Progenitor cell of endocrine pancreas (in vitro differentiated cells): ENCODE measurements at regions not wholly inside any gene's neighbourhood (a gene's known extent, or its start where the extent isn't known, plus 50 kb on each side); places are given as distances from the start of the nearest gene placed in this dataset.

ENCODE experiments used
- DNase-seq: peaks from one replicate; pipeline ENCODE4 v3.0.0; 2021; ENCODE audit warnings: low spot score; ENCODE audit not compliant: unreplicated experiment
- H3K27ac Mint-ChIP-seq: 2 replicates; pipeline ENCODE4 v1.8.0; 2021; ENCODE audit warnings: mild to moderate bottlenecking, moderate library complexity, mixed read lengths
- H3K27me3 Mint-ChIP-seq: 2 replicates; pipeline ENCODE4 v1.8.0; 2021; ENCODE audit warnings: mixed read lengths
- H3K36me3 Mint-ChIP-seq: 2 replicates; pipeline ENCODE4 v1.8.0; 2022; ENCODE audit warnings: mixed read lengths; ENCODE audit not compliant: insufficient read depth
- H3K4me1 Mint-ChIP-seq: 2 replicates; pipeline ENCODE4 v1.8.0; 2021; ENCODE audit warnings: low read depth, mixed read lengths
- H3K4me3 Mint-ChIP-seq: 2 replicates; pipeline ENCODE4 v1.8.0; 2021; ENCODE audit warnings: low read depth, mild to moderate bottlenecking, moderate library complexity, mixed read lengths
- H3K9me3 Mint-ChIP-seq: 2 replicates; pipeline ENCODE4 v1.8.0; 2021; ENCODE audit warnings: low read depth, mixed read lengths
- TF ChIP-seq, protein P1 (sequence below): fragments of 200-600 bp; sonication (generic); IDR thresholded peaks from one replicate; pipeline ENCODE4 v1.5.0; 2021; ENCODE audit warnings: antibody characterized with exemption, mild to moderate bottlenecking; ENCODE audit not compliant: unreplicated experiment

- no peak overlapping the region for H3K27ac Mint-ChIP-seq
Measured at GRCh38 chr5:1643651-1644392, 120.1 kb upstream of the LPCAT1 start.

GRCh38 chr5:1642621-1643061 lies 118.9 kb upstream of the LPCAT1 start:
- Mint-ChIP-seq H3K27ac (no peak overlapping the region), H3K9me3 (no peaks in the 10 kb centered on the region), H3K4me1 (peaks cover 3% of the 10 kb centered on the region), H3K4me3 (no peak overlapping the region), H3K27me3 (peaks cover 43% of the 10 kb centered on the region), H3K36me3 (no peaks in the 10 kb centered on the region)
- TF ChIP-seq, protein P1, sequence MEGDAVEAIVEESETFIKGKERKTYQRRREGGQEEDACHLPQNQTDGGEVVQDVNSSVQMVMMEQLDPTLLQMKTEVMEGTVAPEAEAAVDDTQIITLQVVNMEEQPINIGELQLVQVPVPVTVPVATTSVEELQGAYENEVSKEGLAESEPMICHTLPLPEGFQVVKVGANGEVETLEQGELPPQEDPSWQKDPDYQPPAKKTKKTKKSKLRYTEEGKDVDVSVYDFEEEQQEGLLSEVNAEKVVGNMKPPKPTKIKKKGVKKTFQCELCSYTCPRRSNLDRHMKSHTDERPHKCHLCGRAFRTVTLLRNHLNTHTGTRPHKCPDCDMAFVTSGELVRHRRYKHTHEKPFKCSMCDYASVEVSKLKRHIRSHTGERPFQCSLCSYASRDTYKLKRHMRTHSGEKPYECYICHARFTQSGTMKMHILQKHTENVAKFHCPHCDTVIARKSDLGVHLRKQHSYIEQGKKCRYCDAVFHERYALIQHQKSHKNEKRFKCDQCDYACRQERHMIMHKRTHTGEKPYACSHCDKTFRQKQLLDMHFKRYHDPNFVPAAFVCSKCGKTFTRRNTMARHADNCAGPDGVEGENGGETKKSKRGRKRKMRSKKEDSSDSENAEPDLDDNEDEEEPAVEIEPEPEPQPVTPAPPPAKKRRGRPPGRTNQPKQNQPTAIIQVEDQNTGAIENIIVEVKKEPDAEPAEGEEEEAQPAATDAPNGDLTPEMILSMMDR = no peak
- no peak for DNase-seq

More at GRCh38 chr5:1643651-1644392, 120.1 kb upstream of the LPCAT1 start:
- TF ChIP-seq, protein P1 = no peak
- peaks cover 50% of the 10 kb centered on the region for H3K27me3 Mint-ChIP-seq
- no peak overlapping the region for H3K4me3 Mint-ChIP-seq
- no peaks in the 10 kb centered on the region for H3K9me3 Mint-ChIP-seq
- peaks cover 3% of the 10 kb centered on the region for H3K4me1 Mint-ChIP-seq
- H3K36me3 Mint-ChIP-seq = no peaks in the 10 kb centered on the region
- no peak for DNase-seq

DNA sequence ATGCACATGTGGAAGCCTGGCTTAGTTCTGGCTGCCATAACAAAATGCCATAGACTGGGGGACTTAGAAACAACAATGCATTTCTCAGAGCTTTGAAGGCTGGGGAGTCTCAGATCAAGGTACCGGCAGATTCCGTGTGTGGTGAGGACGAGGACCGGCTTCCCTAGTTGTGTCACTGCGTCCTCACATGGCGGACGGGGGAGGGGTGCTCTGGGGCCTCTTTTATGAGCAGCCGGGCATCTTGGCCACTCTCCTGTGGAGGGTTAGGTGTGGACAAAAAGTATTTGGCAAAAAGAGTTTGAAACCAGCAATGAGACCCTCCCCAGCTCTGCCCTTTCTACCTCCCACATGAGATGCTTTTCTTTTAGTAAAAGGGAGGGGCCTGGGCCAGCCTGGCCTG lies 118.5 kb upstream of the LPCAT1 start:
- H3K27ac Mint-ChIP-seq = no peak overlapping the region
- no peak for DNase-seq
- no peaks in the 10 kb centered on the region for H3K36me3 Mint-ChIP-seq
- TF ChIP-seq, protein P1 = no peak
- H3K27me3 Mint-ChIP-seq = peaks cover 42% of the 10 kb centered on the region
- H3K4me3 Mint-ChIP-seq = no peak overlapping the region
- H3K4me1 Mint-ChIP-seq = peaks cover 3% of the 10 kb centered on the region
- no peaks in the 10 kb centered on the region for H3K9me3 Mint-ChIP-seq

GRCh38 chr5:1641560-1642166 lies 117.9 kb upstream of the LPCAT1 start:
- TF ChIP-seq, protein P1 = peak; percentile 85
- Mint-ChIP-seq H3K4me3 (no peak overlapping the region), H3K36me3 (no peaks in the 10 kb centered on the region), H3K4me1 (peaks cover 3% of the 10 kb centered on the region), H3K9me3 (no peaks in the 10 kb centered on the region), H3K27ac (no peak overlapping the region), H3K27me3 (peaks cover 41% of the 10 kb centered on the region)
- peak; percentile 49 for DNase-seq

- Mint-ChIP-seq H3K27me3 (peaks cover 38% of the 10 kb centered on the region), H3K36me3 (no peaks in the 10 kb centered on the region), H3K4me3 (no peak overlapping the region), H3K9me3 (no peaks in the 10 kb centered on the region), H3K4me1 (peaks cover 3% of the 10 kb centered on the region), H3K27ac (no peak overlapping the region)
- DNase-seq = no peak
- TF ChIP-seq, protein P1 = no peak
Measured at GRCh38 chr5:1641041-1641440, 117.3 kb upstream of the LPCAT1 start.
